Fibroblast of mammary gland (primary cell): ENCODE measurements at regions not wholly inside any gene's neighbourhood (a gene's known extent, or its start where the extent isn't known, plus 50 kb on each side); places are given as distances from the start of the nearest gene placed in this dataset.
"Not testable (repeated sequence)": the region's sequence is repeated elsewhere in the genome, so short reads cannot be mapped to it uniquely, and the experiment has no call there.

Experiments
- DNase-seq: peaks from one replicate; pipeline ENCODE4 v3.0.0-alpha.2; 2010; ENCODE audit warnings: low read depth
- H3K4me3 ChIP-seq: 2 replicates; pipeline ENCODE4 v1.5.1; 2011; ENCODE audit warnings: low read depth, mild to moderate bottlenecking, low read length, moderate library complexity; ENCODE audit not compliant: control insufficient read depth
- TF ChIP-seq, protein P1 (sequence below): conservative IDR thresholded peaks from 2 replicates; pipeline ENCODE4 v1.5.1; 2011; ENCODE audit warnings: low read depth, low read length, inconsistent platforms; ENCODE audit not compliant: control insufficient read depth, insufficient read depth

DNA sequence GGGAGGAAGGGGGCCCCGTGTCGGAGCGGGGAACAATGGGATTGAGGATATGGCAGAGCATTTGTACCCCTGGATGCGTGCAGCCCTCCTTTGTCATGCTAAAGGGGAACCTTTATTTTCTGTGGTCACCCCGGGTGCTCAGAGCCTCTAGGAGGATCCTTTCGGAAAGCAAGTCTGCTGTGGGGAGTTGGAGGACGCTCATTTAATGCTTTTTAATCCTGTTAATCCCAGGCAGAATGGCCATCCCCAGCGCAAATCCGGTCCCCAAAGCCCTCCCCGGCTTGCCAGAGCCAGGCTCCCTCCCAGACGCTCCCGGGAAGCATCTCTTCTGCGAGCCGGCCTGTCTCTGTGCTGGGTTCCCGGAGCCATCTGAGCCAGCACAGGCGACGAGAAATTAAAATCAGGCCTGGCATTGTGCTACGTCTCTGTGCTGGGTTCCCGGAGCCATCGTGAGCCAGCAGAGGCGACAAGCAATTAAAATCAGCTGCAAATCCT is 113.2 kb upstream of the PPP2R3B start:
- no peak overlapping the region for H3K4me3 ChIP-seq
- TF ChIP-seq, protein P1, sequence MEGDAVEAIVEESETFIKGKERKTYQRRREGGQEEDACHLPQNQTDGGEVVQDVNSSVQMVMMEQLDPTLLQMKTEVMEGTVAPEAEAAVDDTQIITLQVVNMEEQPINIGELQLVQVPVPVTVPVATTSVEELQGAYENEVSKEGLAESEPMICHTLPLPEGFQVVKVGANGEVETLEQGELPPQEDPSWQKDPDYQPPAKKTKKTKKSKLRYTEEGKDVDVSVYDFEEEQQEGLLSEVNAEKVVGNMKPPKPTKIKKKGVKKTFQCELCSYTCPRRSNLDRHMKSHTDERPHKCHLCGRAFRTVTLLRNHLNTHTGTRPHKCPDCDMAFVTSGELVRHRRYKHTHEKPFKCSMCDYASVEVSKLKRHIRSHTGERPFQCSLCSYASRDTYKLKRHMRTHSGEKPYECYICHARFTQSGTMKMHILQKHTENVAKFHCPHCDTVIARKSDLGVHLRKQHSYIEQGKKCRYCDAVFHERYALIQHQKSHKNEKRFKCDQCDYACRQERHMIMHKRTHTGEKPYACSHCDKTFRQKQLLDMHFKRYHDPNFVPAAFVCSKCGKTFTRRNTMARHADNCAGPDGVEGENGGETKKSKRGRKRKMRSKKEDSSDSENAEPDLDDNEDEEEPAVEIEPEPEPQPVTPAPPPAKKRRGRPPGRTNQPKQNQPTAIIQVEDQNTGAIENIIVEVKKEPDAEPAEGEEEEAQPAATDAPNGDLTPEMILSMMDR: no peak
- no peak for DNase-seq

DNA sequence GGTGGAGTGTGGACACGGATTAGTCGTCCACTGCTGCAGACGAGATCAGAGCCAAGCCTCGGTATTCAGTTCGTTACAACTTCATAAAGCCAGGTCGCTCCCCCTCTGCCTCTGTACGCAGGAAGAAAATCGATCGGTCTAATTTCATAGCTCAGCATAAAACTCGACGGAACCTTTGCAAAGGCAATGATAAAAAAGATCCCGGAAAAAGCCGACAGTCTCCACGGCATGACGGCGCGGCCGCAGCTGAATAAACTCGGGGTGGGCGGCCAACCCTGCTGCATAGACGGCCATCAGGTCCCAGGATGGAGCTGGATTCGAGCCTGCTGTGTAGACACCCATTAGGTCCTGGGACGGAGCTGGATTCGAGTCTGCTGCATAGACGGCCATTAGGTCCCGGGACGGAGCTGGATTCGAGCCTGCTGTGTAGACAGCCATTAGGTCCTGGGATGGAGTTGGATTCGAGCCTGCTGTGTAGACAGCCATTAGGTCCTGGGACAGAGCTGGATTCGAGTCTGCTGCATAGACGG is 113.8 kb upstream of the PPP2R3B start:
- TF ChIP-seq, protein P1: no peak
- no peak overlapping the region for H3K4me3 ChIP-seq
- DNase-seq: no peak

DNA sequence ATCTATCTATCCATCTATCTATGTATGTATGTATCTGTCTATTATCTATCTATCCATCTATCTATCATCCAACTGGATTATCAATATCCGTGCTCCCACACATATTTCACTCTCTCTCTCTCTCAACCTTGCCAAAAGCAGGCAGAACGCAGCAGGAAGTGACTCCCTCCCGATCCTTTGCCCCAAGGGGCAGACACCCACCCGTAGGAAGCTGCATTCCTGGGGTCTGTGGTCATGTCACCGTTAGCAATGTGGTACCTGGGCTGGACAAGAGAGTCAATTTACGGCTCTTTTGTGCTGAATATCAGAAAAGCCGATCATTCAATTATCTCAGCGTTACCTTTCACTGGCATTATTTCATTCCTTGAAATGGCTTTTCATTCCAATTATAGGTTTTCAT is 119.6 kb upstream of the PPP2R3B start:
- TF ChIP-seq, protein P1: no peak
- no peak overlapping the region for H3K4me3 ChIP-seq
- DNase-seq: no peak

DNA sequence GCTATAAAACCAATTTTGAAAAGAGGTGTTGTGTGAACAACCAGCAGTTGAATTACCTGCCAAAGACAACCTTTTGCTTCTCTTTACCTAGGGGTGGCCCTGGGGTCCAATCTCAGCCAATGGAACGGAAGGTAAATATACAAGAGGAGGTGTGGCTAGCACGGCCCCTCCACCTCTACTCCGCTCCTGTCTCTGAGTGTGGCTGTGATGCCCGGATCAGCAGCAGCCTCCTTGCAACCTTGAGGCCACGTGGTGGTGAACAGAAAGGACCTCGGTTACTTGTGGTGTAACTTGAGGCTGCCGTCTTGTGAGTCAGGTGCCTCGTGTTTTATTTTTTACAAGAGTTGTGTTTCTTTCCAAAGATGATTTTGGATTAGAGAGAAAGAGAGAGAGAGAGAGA is 121.5 kb upstream of the PPP2R3B start:
- H3K4me3 ChIP-seq: no peak overlapping the region
- DNase-seq: no peak
- TF ChIP-seq, protein P1: no peak

DNA sequence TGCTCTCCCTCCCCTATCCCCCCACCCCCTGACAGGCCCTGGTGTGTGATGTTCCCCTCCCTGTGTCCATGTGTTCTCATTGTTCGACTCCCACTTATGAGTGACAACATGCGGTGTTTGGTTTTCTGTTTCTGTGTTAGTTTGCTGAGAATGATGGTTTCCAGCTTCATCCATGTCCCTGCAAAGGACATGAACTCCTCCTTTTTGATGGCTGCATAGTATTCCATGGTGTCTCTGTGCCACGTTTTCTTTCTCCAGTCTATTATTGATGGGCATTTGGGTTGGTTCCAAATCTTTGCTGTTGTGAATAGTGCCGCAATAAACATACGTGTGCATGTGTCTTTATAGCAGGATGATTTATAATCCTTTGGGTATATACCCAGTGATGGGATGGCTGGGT is 121.8 kb upstream of the SHOX start:
- not testable (repeated sequence) for DNase-seq, H3K4me3 ChIP-seq

DNA sequence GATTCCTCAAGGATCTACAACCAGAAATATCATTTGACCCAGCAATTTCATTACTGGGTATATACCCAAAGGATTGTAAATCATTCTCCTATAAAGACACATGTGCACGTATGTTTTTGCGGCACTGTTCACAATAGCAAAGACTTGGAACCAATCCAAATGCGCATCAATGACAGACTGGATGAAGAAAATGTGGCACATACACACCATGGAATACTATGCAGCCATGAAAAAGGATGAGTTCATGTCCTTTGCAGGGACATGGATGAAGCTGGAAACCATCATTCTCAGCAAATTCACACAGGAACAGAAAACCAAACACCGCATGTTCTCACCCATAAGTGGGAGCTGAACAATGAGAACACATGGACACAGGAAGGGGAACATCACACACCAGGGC is 119.5 kb upstream of the SHOX start:
- not testable (repeated sequence) for H3K4me3 ChIP-seq, DNase-seq

DNA sequence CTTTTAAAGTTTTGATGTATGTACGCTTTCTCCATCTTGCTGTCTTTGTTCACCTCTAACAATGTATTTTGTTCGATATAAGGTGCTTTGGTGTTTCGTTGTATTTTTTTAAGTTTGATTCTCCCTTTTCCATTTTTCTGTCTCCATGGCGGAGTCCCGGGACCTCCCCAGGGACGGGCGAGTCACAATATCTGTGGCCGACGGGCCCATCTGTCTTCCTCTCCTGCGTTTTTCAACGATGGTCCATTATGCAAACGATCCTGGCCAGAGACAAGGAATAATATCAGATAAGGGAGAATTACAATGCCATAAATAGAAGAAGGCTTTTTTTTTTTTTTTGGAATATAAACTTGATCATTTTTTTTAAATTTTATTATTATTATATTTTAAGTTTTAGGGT is 112.3 kb upstream of the SHOX start:
- TF ChIP-seq, protein P1: no peak
- DNase-seq: no peak
- H3K4me3 ChIP-seq: no peak overlapping the region

DNA sequence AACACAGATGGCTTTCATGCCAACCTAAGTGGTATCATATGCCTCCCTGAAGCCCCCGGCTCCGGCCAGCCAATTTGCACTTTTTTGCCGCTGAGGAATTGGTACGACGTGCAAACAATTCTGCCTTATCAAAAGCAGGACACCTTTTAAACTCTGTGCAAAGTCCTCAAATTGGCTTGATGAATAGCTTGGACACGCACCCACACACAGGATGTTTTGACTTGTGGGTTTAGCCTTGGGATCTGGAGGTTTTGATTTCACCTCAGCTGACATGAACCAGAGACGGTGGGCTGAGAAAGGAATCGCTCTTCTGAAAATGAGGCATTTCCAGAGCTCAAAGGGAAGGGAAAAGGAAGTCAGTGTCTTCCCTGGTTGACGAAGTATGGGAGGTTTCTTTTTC is 110.8 kb upstream of the SHOX start:
- H3K4me3 ChIP-seq: no peak overlapping the region
- TF ChIP-seq, protein P1: no peak
- DNase-seq: no peak
